T47D (cell line): ENCODE measurements at regions not wholly inside any gene's neighbourhood (a gene's known extent, or its start where the extent isn't known, plus 50 kb on each side); places are given as distances from the start of the nearest gene placed in this dataset.

ENCODE experiments used
- DNase-seq, 2 experiments: peaks; one replicate each; pipeline versions ENCODE4 v3.0.0 to v3.0.0-alpha.2; 2011 to 2012; ENCODE audit warnings: low read depth in 1 of 2, low spot score in 1 of 2
- JUND ChIP-seq: IDR thresholded peaks from 2 replicates; pipeline ENCODE4 v1.6.1; 2012; ENCODE audit warnings: low read depth
- in situ Hi-C: cut with HindIII; loops from 2 replicates; pipeline ENCODE4 v1.10.0; 2016; ENCODE audit warnings: low sequenced_read_pairs, low pct_unique_long_range_greater_than_20kb

DNA sequence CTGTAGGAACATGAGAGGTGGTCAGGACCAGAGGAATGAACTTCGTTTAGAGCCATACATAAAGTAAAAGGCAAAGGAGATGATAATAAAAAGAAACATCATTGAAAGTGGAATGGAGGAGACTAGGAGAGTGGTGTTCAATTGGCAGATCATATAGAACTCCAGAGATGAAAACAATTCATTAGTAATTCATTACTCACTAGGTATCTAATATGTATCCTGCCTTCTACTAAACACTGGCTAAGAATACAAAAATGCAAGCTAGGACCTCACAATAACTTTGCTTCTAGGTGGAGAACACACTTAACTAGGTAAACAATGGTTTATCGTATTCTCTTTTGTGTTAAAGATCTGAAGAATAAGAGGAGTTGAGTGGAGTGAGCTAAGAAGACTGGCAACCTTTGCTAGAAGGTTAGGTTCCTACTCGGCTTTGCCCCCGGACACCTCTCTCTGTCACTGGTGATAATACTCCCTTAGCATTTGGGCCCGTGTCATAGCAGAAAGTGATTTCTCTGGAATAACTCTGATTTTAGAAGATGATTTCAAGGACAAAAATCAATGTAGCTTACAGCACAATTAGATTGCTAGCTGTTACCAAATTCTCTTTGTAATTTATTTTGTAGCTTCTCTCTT, 88.6 kb upstream of the IFNE start:
- in situ Hi-C loops: no loop called here
- TF ChIP-seq JUND: no peak
- DNase-seq: no peak

DNA sequence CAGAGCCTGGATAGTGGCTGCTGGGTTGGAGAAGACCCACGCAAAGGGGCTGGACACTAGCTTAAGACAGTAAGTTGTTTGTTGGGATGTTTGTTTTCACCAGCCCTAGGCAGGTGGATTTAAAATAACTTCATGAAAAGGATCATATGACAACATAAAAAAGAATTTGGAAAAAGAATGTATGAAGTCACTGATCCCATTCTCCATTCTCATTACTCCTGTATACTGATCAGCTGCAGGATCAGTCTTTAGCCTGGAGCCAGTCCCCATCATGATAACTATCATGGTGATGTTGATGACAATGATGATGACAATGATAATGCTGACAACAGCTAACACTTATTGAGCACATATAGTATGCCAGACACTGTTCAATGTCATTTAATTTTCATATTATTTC, 92.1 kb upstream of the IFNE start:
- TF ChIP-seq JUND: no peak
- no peak for DNase-seq

DNA sequence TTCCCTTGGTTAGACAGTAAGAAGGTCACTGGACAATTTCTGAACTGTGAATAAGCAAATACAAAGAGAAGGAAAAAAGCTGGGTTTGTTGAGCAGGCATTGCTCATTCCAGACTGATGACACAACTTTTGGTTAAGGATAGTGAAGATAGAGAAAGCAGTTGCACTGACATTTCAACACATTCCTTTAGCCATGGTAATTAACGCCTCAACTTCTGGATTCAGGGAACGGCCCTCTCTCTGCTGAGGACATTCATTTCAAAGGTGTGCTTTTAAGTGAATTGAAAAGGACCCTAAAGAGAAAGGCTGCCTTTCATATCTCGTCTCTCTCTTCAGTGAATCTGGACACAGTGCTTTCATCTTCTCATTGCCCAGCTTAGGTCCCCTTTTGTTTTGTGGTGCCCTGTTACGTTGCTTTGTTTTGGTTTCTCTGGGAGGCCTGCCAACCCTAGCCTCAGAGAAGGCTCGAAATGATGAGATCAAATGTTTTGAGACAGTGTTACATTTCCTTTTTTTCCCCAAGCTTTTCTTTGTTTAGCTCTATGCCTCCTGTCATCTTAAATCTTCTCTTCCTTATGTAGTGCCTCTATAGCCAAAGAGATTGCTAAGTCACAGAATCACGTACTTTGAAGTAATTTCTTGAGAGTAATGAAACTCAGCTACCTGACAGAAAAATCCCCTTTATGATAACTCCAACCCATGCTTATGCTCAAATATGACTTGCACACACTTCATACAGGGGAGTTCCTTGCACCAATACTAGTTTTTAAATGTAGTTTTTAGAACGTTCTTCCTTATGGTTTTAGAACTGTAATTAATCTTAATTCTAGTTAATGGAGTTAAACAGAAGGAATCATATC, 94.4 kb upstream of the IFNE start:
- TF ChIP-seq JUND: no peak
- peak in 1 of 2 experiments; percentile 40 for DNase-seq
- in situ Hi-C loops: no loop called here

More for the DNA sequence above, 92.1 kb upstream of the IFNE start:
- in situ Hi-C loops: no loop called here

DNA sequence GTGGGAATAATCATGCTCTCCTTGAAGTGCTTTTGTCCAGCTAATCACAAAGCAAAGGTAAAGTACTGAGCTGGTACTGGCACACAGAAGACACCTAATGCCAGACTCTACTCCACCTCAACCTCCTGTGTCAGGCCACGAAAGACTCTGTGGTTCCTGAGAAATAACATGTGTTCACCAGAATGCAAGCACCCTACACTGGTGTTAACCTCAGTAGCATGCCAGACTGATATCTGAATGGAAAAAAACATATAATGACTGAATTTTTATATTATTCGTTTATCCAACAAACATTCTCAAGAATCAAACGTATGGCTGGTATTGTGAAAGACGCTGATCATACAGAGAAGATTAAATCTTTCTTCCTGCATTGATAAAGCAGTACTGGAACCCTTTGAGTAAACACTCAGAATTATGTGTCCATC, 97.1 kb upstream of the IFNE start:
- no peak for DNase-seq
- TF ChIP-seq JUND: no peak
- in situ Hi-C loops: no loop called here

DNA sequence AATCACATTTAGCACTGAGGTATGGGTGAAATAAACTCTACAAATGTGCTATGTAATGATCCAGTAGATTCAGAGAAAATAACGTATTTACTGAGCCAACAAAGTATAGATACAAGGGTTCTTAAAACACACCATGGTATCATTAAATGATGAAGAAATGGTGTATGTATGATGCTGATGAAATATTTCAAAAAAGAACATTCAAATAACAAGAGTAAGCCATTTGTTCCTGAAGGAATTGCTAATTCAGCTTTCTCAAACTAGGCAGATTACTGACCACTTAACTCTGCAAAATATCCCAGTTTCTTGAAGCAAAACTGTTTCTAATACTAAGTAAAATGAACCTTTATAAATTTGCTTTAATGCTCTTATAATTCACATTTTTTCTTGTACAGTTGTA, 97.6 kb upstream of the IFNE start:
- no peak for TF ChIP-seq JUND
- in situ Hi-C loops: no loop called here

DNA sequence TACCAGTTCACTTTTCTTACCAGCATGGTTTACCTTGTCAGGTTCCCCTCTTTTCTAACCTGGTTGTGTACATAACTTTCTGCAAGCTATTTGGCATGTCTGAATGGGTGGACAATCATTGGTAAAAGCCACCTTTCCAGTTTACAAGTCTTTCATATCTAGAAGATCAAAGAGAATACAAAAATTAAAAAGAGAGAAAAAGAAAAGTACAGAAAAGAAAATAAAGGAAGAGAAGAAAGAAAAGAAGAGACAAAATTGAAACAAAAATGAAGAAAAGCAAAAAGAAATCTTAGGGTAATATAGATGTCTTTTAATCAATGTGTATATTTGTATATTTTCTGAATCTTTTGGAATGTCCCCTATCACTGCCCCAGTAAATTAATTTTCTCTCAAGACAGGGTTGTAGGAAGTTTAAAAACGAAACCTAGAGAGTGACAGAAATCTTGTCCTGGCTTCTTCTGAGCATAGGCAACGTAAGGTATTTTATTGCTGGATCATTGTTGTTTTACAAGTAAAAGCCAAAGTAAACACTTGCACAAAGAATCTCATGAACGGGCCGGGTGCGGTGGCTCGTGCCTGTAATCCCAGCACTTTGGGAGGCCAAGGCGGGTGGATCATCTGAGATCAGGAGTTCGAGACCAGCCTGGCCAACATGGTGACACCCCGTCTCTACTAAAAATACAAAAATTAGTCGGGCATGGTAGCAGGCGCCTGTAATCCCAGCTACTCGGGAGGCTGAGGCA, 98.7 kb upstream of the IFNE start:
- TF ChIP-seq JUND: no peak
- in situ Hi-C loops: no loop called here
- DNase-seq: peak in 1 of 2 experiments; percentile 47

More for the DNA sequence above, 97.6 kb upstream of the IFNE start:
- no peak for DNase-seq

DNA sequence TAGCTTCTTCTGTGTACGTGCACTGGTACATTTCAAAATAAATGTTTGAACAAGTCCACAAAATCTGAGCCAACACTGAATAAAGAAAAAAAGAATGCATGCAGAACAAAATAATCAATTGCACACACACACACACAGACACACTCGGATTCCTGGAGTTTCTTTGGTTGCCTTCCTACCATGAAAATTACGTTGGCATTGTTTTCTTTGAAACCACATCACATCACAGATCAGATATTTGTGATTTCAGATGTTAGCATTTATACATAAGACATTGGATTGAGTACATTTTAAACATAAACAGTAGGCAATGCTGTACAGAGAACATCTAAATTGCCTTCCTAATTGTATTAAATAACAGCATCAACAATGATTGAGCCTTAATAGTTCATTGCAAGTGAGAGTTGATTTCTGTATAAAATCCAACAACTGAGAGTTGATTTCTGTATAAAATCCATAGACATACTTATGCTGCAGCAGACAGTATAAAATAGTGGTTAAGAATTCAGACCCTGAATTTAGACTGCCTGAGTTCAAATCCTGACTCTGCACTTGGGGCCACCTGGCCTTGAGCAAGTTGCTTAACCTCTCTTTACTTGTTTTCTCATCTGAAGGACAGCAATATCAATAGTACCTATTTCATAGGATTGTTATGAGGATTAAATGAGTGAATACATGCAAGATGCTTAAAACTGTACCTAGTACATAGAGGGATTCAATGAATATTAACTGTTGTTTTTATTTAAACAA, 101.7 kb upstream of the IFNE start:
- in situ Hi-C loops: no loop called here
- TF ChIP-seq JUND: no peak
- DNase-seq: peak in 1 of 2 experiments; percentile 57

DNA sequence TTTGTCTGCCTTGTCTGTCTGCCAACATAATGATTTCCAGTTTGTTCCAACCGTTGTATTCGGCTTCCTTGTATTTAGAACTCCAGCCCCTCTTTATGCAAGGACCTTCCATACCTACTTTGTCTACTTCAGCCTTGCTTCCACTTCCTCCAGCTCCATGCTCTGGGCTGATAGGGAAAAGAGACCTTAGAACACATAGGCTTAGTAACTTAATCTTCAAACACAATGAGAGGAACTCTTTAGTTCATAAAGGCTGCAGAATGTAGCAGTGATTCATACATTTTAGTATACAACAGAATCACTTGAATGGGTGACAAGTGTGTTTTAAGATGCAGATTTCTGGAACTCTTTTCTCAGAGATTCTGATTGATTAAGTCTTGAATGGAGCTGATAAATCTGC, 102.8 kb upstream of the IFNE start:
- TF ChIP-seq JUND: no peak
- DNase-seq: no peak
- in situ Hi-C loops: no loop called here

DNA sequence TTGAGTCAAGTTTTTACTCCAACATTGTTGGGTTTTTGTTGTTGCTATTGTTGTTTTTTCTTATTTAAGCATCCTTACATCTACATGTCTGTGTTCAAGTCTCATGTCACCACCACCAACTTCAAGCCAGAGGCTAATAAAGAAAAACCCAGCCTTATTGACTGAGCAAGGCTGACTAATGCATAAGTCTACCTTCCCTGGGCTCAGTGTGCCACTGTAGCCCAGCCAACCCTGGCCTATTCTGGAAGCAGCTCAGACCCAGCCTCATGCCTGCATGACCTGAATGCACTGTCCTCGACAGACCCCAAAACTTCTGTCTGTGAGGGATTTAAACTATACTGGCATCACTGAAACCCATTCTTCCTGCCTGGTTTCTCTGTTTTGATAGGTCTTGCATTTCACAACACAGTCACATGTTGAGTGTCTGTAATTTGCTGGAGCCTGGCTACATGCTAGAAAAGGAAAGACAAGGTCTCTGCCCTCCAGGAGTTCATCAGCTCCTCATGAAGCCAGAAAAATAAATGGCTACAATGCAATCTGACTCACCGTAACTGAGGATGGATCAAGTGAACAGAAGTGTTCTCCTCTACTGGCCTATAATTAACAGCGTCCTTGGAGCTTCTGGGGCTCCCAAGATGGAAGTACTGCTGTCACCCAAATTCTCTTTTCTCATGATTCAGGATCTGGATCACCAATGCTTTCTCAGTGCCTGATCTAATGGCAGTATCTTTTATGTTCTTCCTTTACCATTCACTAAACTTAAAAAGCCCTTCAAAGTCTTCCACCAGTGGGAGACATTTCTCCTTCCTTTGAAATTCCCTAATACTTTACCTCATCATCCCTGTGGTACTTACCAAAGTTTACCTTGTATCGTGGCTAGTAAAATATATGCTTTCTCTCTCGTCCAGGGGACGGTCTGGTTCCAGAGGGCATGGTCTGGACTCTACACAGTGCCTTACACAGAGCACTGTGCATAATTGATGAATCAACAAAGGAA, 103.9 kb upstream of the IFNE start:
- DNase-seq: no peak
- in situ Hi-C loops: no loop called here
- TF ChIP-seq JUND: no peak

DNA sequence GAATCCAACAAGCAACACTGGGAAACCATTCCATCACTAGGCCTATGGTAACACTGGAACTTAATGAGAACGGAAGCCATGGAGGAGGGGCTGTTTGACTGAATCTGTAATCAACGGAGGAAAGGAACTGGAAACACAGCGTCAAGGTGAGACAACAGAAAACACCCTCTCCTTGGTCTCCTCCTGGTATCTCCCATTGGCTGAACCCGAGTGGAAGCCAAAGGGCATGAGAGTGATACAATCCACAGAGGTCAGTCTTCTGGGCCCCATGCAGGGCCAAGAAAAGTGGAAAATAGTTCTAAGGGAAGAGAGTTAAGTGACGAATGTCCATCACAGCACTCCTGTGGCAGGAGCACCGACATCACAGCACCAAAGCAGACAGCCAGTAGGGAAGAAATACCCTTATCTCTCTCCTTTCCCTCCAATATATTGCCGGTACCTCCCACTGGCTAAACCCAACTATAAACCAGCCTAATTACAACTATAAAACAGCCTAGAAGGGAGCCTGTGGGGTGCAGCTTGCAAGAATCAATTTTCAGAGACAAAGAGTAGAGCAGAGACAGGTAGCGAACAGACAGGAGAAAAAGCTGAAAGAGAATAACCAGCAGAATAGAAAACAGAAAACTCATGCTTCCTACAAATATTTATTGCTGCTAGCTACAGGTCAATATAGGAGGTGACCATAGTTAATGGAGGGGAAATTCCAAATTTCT, 107.4 kb upstream of the IFNE start:
- no peak for DNase-seq
- TF ChIP-seq JUND: no peak
- in situ Hi-C loops: no loop called here
